ENCODE measurements at regions not wholly inside any gene's neighbourhood (a gene's known extent, or its start where the extent isn't known, plus 50 kb on each side); places are given as distances from the start of the nearest gene placed in this dataset.
"Not testable (repeated sequence)": the region's sequence is repeated elsewhere in the genome, so short reads cannot be mapped to it uniquely, and the experiment has no call there.

DNA sequence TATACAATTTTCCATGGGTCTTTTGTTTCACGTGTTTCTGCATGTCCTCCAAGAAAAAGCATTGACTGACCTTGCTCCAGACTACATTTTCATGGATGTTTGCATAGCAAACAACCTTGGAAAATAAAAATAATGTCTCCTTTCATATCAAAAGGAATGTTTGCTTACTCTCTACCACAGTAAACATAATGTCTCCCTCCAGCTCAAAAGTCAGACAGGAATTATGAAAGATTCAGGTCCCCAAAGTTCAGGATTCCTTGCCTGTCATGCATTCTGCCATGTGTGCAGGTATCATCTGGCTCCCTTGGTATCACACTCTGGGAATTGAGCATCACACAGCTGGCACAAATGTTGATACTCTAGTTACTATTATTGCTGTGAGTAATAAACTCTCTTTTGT is 103.1 kb upstream of the ZC3H15 start:
- WGBS, 5 donors = 28 to 53% (median 34%) methylated on average over 1 of the region's 1 CpG
- Histone ChIP-seq H3K9me3 (peaks cover 9 to 21% (median 16%) of the 10 kb centered on the region in 4 donors), H3K27me3 (no peaks in the 10 kb centered on the region), H3K4me1 (peaks cover 0 to 10% (median 4%) of the 10 kb centered on the region in 4 donors), H3K27ac (no peak overlapping the region), H3K36me3 (peaks cover 0 to 3% (median 0%) of the 10 kb centered on the region in 4 donors), H3K4me3 (no peak overlapping the region)
- no peak for TF ChIP-seq EP300 (IDR thresholded peaks at IDR 0.05)
- TF ChIP-seq POLR2AphosphoS5 (IDR thresholded peaks at IDR 0.05) = no peak
- TF ChIP-seq POLR2A (IDR thresholded peaks at IDR 0.05) = no peak
- TF ChIP-seq, protein P1, sequence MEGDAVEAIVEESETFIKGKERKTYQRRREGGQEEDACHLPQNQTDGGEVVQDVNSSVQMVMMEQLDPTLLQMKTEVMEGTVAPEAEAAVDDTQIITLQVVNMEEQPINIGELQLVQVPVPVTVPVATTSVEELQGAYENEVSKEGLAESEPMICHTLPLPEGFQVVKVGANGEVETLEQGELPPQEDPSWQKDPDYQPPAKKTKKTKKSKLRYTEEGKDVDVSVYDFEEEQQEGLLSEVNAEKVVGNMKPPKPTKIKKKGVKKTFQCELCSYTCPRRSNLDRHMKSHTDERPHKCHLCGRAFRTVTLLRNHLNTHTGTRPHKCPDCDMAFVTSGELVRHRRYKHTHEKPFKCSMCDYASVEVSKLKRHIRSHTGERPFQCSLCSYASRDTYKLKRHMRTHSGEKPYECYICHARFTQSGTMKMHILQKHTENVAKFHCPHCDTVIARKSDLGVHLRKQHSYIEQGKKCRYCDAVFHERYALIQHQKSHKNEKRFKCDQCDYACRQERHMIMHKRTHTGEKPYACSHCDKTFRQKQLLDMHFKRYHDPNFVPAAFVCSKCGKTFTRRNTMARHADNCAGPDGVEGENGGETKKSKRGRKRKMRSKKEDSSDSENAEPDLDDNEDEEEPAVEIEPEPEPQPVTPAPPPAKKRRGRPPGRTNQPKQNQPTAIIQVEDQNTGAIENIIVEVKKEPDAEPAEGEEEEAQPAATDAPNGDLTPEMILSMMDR (IDR thresholded peaks at IDR 0.05) = no peak
- DNase-seq = peak in 1 of 2 donors; percentile 11
- intact Hi-C loops (cut with DNase I; ENCODE audit: low total_unique reads) = no loop called here

- H3K27me3 ChIP-seq = no peaks in the 10 kb centered on the region
- intact Hi-C loops (cut with DNase I; ENCODE audit: low total_unique reads) = no loop called here
- DNase-seq = no peak
- H3K27ac ChIP-seq = no peak overlapping the region
- H3K9me3 ChIP-seq = peaks cover 9 to 21% (median 16%) of the 10 kb centered on the region in 4 donors
- TF ChIP-seq EP300 (IDR thresholded peaks at IDR 0.05) (no peak), POLR2AphosphoS5 (IDR thresholded peaks at IDR 0.05) (no peak), POLR2A (IDR thresholded peaks at IDR 0.05) (no peak)
- TF ChIP-seq, protein P1 (IDR thresholded peaks at IDR 0.05) = no peak
- peaks cover 0 to 3% (median 0%) of the 10 kb centered on the region in 4 donors for H3K36me3 ChIP-seq
- peaks cover 0 to 10% (median 4%) of the 10 kb centered on the region in 4 donors for H3K4me1 ChIP-seq
- H3K4me3 ChIP-seq = no peak overlapping the region
These were observed 101.8 kb upstream of the ZC3H15 start for GRCh38 chr2:186384226-186384625.

DNA sequence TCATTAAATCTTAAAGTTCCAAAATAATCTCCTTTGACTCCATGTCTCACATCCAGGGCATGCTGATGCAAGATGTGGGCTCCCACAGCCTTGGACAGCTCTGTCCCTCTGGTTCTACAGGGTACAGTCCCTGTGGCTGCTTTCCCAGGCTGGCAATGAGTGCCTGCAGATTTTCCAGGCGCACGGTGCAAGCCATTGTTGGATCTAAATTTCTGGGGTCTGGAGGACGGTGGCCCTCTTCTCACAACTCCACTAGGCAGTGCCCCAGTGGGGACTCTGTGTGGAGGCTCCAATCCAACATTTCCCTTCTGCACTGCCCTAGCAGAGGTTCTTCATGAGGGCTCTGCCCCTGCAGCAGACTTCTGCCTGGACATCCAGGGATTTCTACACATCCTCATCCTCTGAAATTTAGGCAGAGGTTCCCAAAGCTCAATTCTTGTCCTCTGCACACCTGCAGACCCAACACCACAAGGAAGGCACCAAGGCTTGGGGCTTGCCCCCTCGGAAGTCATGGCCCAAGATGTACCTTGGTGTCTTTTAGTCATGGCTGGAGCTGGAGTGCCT is 100.3 kb upstream of the ZC3H15 start:
- H3K36me3 ChIP-seq; H3K4me3 ChIP-seq; H3K27me3 ChIP-seq; DNase-seq; H3K4me1 ChIP-seq; intact Hi-C loops (cut with DNase I; ENCODE audit: low total_unique reads); H3K27ac ChIP-seq: not testable (repeated sequence)
- peaks cover 9 to 24% (median 20%) of the 10 kb centered on the region in 4 donors for H3K9me3 ChIP-seq
- WGBS, 5 donors = 92 to 98% (median 94%) methylated on average over 2 to 4 of the region's 4 CpGs

DNA sequence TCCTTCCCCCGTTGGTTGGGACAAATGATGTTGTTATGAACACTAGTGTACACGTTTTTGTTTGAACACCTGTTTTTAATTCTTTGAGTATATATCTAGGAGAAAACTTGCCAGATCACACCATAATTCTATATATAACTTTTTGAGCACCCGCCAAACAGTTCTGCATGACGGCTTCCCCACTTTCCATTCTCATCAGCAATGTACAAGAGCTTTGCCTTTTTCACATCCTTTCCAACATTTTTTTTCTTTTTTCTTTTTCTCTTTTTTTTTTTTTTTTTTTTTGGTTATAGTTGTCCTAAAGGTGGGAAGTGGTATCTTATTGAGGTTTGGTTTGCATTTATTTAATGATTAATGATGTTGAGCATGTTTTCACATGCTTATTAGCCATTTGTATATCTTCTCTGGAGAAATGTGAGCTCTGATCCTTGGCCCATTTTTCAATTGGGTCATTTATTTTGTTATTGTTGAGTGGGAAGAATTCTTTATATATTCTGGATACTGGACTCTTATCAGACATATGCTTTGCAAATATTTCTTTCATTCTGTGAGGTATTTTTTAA is 86.9 kb upstream of the ZC3H15 start:
- H3K36me3 ChIP-seq = no peaks in the 10 kb centered on the region
- no peaks in the 10 kb centered on the region for H3K27me3 ChIP-seq
- TF ChIP-seq POLR2A (IDR thresholded peaks at IDR 0.05) (no peak), EP300 (IDR thresholded peaks at IDR 0.05) (no peak)
- no peak overlapping the region for H3K4me3 ChIP-seq
- no peak overlapping the region for H3K27ac ChIP-seq
- no peaks in the 10 kb centered on the region for H3K4me1 ChIP-seq
- H3K9me3 ChIP-seq = peaks cover 0 to 3% (median 0%) of the 10 kb centered on the region in 4 donors
- 65 to 75% (median 72%) methylated on average over 4 of the region's 4 CpGs for WGBS, 5 donors
- DNase-seq = no peak
- intact Hi-C loops (cut with DNase I; ENCODE audit: low total_unique reads) = no loop called here

GRCh38 chr2:186405842-186406241 is 80.2 kb upstream of the ZC3H15 start:
- no peak for DNase-seq
- no peaks in the 10 kb centered on the region for H3K27me3 ChIP-seq
- H3K4me1 ChIP-seq = no peaks in the 10 kb centered on the region
- TF ChIP-seq POLR2AphosphoS5 (IDR thresholded peaks at IDR 0.05) (no peak), EP300 (IDR thresholded peaks at IDR 0.05) (no peak), POLR2A (IDR thresholded peaks at IDR 0.05) (no peak)
- TF ChIP-seq, protein P1 (IDR thresholded peaks at IDR 0.05) = no peak
- no peaks in the 10 kb centered on the region for H3K36me3 ChIP-seq
- H3K4me3 ChIP-seq = no peak overlapping the region
- intact Hi-C loops (cut with DNase I; ENCODE audit: low total_unique reads) = no loop called here
- no peak overlapping the region for H3K27ac ChIP-seq
- H3K9me3 ChIP-seq = no peaks in the 10 kb centered on the region
